A673 (cell line): ENCODE measurements at regions not wholly inside any gene's neighbourhood (a gene's known extent, or its start where the extent isn't known, plus 50 kb on each side); places are given as distances from the start of the nearest gene placed in this dataset.

Source experiments
- BruUV-seq: library from RNA; stranded (reverse); fragments of 400-500 nt; replicated peaks from 2 replicates; lab custom pipeline; 2021; lab: Mats Ljungman, UMichigan
- CTCF ChIA-PET: fragments of 300-600 bp; sonication (Branson Sonifier 250); formaldehyde crosslinking; loops from one replicate; lab custom pipeline; 2022; ENCODE audit warnings: antibody characterized with exemption; lab: Charles Lee
- POLR2A ChIA-PET: fragments of 300-600 bp; sonication (Branson Sonifier 250); formaldehyde crosslinking; loops from one replicate; lab custom pipeline; 2022; ENCODE audit warnings: antibody characterized with exemption; ENCODE audit not compliant: low non-redundant PET; lab: Charles Lee
- DNase-seq: peaks from one replicate; pipeline ENCODE4 v3.0.0-alpha.2; 2015; ENCODE audit warnings: low spot score
- H3K27ac ChIP-seq: fragments of 200-600 bp; sonication (generic); 2 replicates; pipeline ENCODE4 v1.5.1; 2016; ENCODE audit warnings: mixed run types, low read depth, mild to moderate bottlenecking, mixed read lengths, antibody characterized with exemption, low read length; ENCODE audit not compliant: poor library complexity, severe bottlenecking
- H3K27me3 ChIP-seq: fragments of 200-600 bp; sonication (generic); replicated peaks from 2 replicates; pipeline ENCODE4 v1.6.1; 2017; ENCODE audit warnings: mixed run types, low read depth, mild to moderate bottlenecking, mixed read lengths, antibody characterized with exemption, low read length; ENCODE audit not compliant: insufficient read depth, poor library complexity
- H3K36me3 ChIP-seq: fragments of 200-600 bp; sonication (generic); 2 replicates; pipeline ENCODE4 v1.6.1; 2016; ENCODE audit warnings: mixed run types, mild to moderate bottlenecking, mixed read lengths, antibody characterized with exemption, low read length; ENCODE audit not compliant: insufficient read depth, poor library complexity, severe bottlenecking
- H3K4me1 ChIP-seq: fragments of 200-600 bp; sonication (generic); 2 replicates; pipeline ENCODE4 v1.6.1; 2017; ENCODE audit warnings: mixed run types, mild to moderate bottlenecking, mixed read lengths, antibody characterized with exemption, low read length; ENCODE audit not compliant: insufficient read depth, poor library complexity, severe bottlenecking
- H3K4me3 ChIP-seq: fragments of 200-600 bp; sonication (generic); 2 replicates; pipeline ENCODE4 v1.5.1; 2016; ENCODE audit warnings: low read depth, mixed run types, mild to moderate bottlenecking, mixed read lengths, low read length; ENCODE audit not compliant: poor library complexity, severe bottlenecking
- H3K9me3 ChIP-seq: fragments of 200-600 bp; sonication (generic); 2 replicates; pipeline ENCODE4 v1.6.1; 2016; ENCODE audit warnings: mixed run types, low read depth, mild to moderate bottlenecking, mixed read lengths, antibody characterized with exemption, low read length; ENCODE audit not compliant: poor library complexity, severe bottlenecking
- EZH2 ChIP-seq: fragments of 200-600 bp; sonication (generic); IDR thresholded peaks from 2 replicates; pipeline ENCODE4 v1.6.1; 2017; ENCODE audit warnings: borderline replicate concordance, low read depth, mild to moderate bottlenecking, mixed read lengths, antibody characterized with exemption, low read length; ENCODE audit not compliant: poor library complexity, severe bottlenecking
- intact Hi-C: fragments of 100-400 bp; cut with micrococcal nuclease; formaldehyde crosslinking; loops from one replicate; pipeline ENCODE4 v1.10.0; 2022; ENCODE audit not compliant: unreplicated experiment
- TF ChIP-seq, protein P1 (sequence below): fragments of 300-800, 200-600 bp; sonication (generic); conservative IDR thresholded peaks from 2 replicates; pipeline ENCODE4 v1.5.1; 2017; ENCODE audit warnings: low read depth, mild to moderate bottlenecking, antibody characterized with exemption, low read length, moderate library complexity, mixed read lengths

DNA sequence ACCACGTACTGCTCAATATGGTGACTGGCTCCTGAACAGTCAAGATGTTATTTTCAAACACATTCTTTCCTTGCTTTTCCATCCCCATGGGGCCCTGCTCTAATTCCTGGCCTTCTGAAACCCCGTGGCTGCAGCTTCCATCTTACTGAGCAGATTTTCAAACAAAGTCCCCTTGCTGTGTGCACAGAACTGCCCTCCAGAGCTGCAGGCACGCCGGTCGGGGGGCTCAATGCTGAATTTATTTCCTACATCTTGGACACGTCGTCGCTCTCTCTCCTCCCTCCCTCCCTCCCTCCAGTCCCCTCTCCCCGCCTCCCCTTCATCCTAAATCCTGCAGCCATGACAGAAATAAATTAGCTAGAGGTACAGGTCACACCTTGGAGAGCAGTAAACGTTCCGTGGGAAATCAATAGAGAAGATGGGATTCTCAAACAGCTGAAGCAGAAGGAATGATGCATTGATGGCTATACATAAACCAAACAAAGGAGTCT, 243.1 kb upstream of the BLID start:
- Histone ChIP-seq H3K4me3 (no peak overlapping the region), H3K27ac (no peak overlapping the region), H3K4me1 (no peaks in the 10 kb centered on the region), H3K9me3 (no peaks in the 10 kb centered on the region), H3K27me3 (no peaks in the 10 kb centered on the region), H3K36me3 (no peaks in the 10 kb centered on the region)
- intact Hi-C loops: no loop called here
- CTCF ChIA-PET: no interaction called here
- no TSS peak for BruUV-seq
- no peak for DNase-seq
- TF ChIP-seq, protein P1, sequence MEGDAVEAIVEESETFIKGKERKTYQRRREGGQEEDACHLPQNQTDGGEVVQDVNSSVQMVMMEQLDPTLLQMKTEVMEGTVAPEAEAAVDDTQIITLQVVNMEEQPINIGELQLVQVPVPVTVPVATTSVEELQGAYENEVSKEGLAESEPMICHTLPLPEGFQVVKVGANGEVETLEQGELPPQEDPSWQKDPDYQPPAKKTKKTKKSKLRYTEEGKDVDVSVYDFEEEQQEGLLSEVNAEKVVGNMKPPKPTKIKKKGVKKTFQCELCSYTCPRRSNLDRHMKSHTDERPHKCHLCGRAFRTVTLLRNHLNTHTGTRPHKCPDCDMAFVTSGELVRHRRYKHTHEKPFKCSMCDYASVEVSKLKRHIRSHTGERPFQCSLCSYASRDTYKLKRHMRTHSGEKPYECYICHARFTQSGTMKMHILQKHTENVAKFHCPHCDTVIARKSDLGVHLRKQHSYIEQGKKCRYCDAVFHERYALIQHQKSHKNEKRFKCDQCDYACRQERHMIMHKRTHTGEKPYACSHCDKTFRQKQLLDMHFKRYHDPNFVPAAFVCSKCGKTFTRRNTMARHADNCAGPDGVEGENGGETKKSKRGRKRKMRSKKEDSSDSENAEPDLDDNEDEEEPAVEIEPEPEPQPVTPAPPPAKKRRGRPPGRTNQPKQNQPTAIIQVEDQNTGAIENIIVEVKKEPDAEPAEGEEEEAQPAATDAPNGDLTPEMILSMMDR: no peak
- TF ChIP-seq EZH2: no peak
- POLR2A ChIA-PET: interaction anchor here (0.6 kb wide), 1 partner anchor 44 kb away, joined by 8 read pairs; no protein-coding TSS in a partner anchor

GRCh38 chr11:122358292-122358691, 242.3 kb upstream of the BLID start:
- intact Hi-C loops: no loop called here
- CTCF ChIA-PET: no interaction called here

GRCh38 chr11:122355968-122356367, 240.0 kb upstream of the BLID start:
- no peaks in the 10 kb centered on the region for H3K36me3 ChIP-seq
- no peaks in the 10 kb centered on the region for H3K4me1 ChIP-seq
- TF ChIP-seq, protein P1: no peak
- TF ChIP-seq EZH2: no peak
- H3K27ac ChIP-seq: no peak overlapping the region
- BruUV-seq: no TSS peak
- POLR2A ChIA-PET: no interaction called here
- intact Hi-C loops: no loop called here
- no peak overlapping the region for H3K4me3 ChIP-seq
- no peaks in the 10 kb centered on the region for H3K9me3 ChIP-seq
- CTCF ChIA-PET: no interaction called here
- no peak for DNase-seq
- H3K27me3 ChIP-seq: no peaks in the 10 kb centered on the region

More at GRCh38 chr11:122358292-122358691, 242.3 kb upstream of the BLID start:
- Histone ChIP-seq H3K27ac (no peak overlapping the region), H3K4me3 (no peak overlapping the region), H3K36me3 (no peaks in the 10 kb centered on the region), H3K9me3 (no peaks in the 10 kb centered on the region), H3K27me3 (no peaks in the 10 kb centered on the region), H3K4me1 (no peaks in the 10 kb centered on the region)
- POLR2A ChIA-PET: no interaction called here
- TF ChIP-seq, protein P1: no peak
- TF ChIP-seq EZH2: no peak
- BruUV-seq: no TSS peak
- no peak for DNase-seq
